OCI-LY1 (cell line): ENCODE measurements at regions not wholly inside any gene's neighbourhood (a gene's known extent, or its start where the extent isn't known, plus 50 kb on each side); places are given as distances from the start of the nearest gene placed in this dataset.

Experiments used
- EZH2 ChIP-seq: fragments of 200-600 bp; sonication (generic), shearing (Covaris generic); IDR thresholded peaks from 2 replicates; pipeline ENCODE4 v1.8.0; 2017; ENCODE audit warnings: borderline replicate concordance, mixed run types, mild to moderate bottlenecking, antibody characterized with exemption, low read length, moderate library complexity, mixed read lengths
- TF ChIP-seq, protein P1 (sequence below): fragments of 200-600 bp; sonication (generic), shearing (Covaris generic); IDR thresholded peaks from 2 replicates; pipeline ENCODE4 v1.5.1; 2017; ENCODE audit warnings: mild to moderate bottlenecking, antibody characterized with exemption, low read length, moderate library complexity, mixed read lengths

DNA sequence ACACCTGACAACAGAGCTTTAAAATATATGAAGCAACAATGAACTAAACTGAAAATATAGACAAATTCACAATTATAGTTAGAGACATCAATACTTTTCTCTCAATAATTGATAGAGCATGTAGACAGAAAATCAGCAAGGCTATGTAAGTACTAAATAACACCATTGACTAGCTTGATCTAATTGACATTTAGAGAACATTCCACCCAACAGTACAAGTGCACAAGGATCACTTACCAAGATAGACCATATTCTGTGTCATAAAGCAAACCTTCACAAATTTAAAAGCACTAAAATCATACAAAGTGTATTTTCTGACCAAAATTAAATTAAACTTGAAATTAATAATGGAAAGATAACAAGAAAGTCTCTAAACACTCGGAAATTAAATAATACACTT lies 562.5 kb downstream of the INSC start:
- TF ChIP-seq, protein P1, sequence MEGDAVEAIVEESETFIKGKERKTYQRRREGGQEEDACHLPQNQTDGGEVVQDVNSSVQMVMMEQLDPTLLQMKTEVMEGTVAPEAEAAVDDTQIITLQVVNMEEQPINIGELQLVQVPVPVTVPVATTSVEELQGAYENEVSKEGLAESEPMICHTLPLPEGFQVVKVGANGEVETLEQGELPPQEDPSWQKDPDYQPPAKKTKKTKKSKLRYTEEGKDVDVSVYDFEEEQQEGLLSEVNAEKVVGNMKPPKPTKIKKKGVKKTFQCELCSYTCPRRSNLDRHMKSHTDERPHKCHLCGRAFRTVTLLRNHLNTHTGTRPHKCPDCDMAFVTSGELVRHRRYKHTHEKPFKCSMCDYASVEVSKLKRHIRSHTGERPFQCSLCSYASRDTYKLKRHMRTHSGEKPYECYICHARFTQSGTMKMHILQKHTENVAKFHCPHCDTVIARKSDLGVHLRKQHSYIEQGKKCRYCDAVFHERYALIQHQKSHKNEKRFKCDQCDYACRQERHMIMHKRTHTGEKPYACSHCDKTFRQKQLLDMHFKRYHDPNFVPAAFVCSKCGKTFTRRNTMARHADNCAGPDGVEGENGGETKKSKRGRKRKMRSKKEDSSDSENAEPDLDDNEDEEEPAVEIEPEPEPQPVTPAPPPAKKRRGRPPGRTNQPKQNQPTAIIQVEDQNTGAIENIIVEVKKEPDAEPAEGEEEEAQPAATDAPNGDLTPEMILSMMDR = no peak
- no peak for TF ChIP-seq EZH2
